Right lobe of liver (tissue), 4 donors: ENCODE measurements at regions not wholly inside any gene's neighbourhood (a gene's known extent, or its start where the extent isn't known, plus 50 kb on each side); places are given as distances from the start of the nearest gene placed in this dataset.

Source experiments
- POLR2A ChIP-seq: fragments of 450-650 bp; IDR thresholded peaks from one replicate; pipeline ENCODE4 v1.6.1; 2017; ENCODE audit warnings: antibody characterized with exemption, mild to moderate bottlenecking
- TF ChIP-seq, protein P1 (sequence below), 4 donors: fragments of 200-600 bp in 3 of 4; fragments of 450-650 bp in 1 of 4; IDR thresholded peaks; one replicate each; pipeline versions ENCODE4 v1.5.1 to v1.8.0; 2016 to 2022; ENCODE audit warnings: antibody characterized with exemption in 4 of 4, mild to moderate bottlenecking in 2 of 4
- donor health status: DM: no; HTN: no; CAD: no.
- donor health status: DM: no; HTN: no; CAD: no.
- donor health status: DM: no; HTN: yes; CAD: no.

DNA sequence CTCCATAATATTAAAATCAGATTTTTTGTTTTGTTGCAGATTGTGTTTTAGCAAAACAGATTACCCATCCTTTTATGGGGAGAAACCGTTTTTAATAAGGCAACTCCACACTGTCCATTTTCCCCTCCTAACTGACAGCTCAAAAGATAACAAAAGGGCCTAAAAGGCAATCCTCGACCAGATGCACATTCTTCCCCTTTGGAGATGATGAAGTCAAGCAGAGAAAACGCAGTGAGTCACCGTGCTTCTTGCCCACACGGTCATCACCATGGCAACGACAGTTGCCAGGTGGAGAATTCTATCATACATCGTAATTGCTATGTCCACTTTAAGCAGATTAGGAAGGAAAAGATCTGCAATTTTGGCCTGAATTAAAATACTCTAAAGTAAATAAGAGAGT is 96.4 kb downstream of the DIRAS2 start:
- TF ChIP-seq, protein P1, sequence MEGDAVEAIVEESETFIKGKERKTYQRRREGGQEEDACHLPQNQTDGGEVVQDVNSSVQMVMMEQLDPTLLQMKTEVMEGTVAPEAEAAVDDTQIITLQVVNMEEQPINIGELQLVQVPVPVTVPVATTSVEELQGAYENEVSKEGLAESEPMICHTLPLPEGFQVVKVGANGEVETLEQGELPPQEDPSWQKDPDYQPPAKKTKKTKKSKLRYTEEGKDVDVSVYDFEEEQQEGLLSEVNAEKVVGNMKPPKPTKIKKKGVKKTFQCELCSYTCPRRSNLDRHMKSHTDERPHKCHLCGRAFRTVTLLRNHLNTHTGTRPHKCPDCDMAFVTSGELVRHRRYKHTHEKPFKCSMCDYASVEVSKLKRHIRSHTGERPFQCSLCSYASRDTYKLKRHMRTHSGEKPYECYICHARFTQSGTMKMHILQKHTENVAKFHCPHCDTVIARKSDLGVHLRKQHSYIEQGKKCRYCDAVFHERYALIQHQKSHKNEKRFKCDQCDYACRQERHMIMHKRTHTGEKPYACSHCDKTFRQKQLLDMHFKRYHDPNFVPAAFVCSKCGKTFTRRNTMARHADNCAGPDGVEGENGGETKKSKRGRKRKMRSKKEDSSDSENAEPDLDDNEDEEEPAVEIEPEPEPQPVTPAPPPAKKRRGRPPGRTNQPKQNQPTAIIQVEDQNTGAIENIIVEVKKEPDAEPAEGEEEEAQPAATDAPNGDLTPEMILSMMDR (IDR thresholded peaks at IDR 0.05): no peak
- no peak for TF ChIP-seq POLR2A
